Adipocyte (in vitro differentiated cells): ENCODE measurements at regions not wholly inside any gene's neighbourhood (a gene's known extent, or its start where the extent isn't known, plus 50 kb on each side); places are given as distances from the start of the nearest gene placed in this dataset.
"Not testable (repeated sequence)": the region's sequence is repeated elsewhere in the genome, so short reads cannot be mapped to it uniquely, and the experiment has no call there.

Source experiments
- DNase-seq: peaks from one replicate; pipeline ENCODE4 v3.0.0-alpha.2; 2015; ENCODE audit warnings: low read depth
- H3K27me3 ChIP-seq: replicated peaks from 2 replicates; pipeline ENCODE4 v1.7.0; 2013; ENCODE audit warnings: mild to moderate bottlenecking, low read length, moderate library complexity; ENCODE audit not compliant: control insufficient read depth, insufficient read depth
- H3K36me3 ChIP-seq: 2 replicates; pipeline ENCODE4 v1.7.0; 2013; ENCODE audit warnings: low read length, mild to moderate bottlenecking, moderate library complexity; ENCODE audit not compliant: control insufficient read depth, insufficient read depth, severe bottlenecking
- H3K4me1 ChIP-seq: 2 replicates; pipeline ENCODE4 v1.7.0; 2013; ENCODE audit warnings: mild to moderate bottlenecking, low read length, moderate library complexity; ENCODE audit not compliant: control insufficient read depth, insufficient read depth
- H3K4me3 ChIP-seq: 2 replicates; pipeline ENCODE4 v1.7.0; 2013; ENCODE audit warnings: mild to moderate bottlenecking, low read length, moderate library complexity
- H3K9ac ChIP-seq: 2 replicates; pipeline ENCODE4 v1.7.0; 2013; ENCODE audit warnings: mild to moderate bottlenecking, low read length, moderate library complexity
- H3K9me3 ChIP-seq: 2 replicates; pipeline ENCODE4 v1.7.0; 2013; ENCODE audit warnings: mild to moderate bottlenecking, low read length, moderate library complexity; ENCODE audit not compliant: control insufficient read depth

DNA sequence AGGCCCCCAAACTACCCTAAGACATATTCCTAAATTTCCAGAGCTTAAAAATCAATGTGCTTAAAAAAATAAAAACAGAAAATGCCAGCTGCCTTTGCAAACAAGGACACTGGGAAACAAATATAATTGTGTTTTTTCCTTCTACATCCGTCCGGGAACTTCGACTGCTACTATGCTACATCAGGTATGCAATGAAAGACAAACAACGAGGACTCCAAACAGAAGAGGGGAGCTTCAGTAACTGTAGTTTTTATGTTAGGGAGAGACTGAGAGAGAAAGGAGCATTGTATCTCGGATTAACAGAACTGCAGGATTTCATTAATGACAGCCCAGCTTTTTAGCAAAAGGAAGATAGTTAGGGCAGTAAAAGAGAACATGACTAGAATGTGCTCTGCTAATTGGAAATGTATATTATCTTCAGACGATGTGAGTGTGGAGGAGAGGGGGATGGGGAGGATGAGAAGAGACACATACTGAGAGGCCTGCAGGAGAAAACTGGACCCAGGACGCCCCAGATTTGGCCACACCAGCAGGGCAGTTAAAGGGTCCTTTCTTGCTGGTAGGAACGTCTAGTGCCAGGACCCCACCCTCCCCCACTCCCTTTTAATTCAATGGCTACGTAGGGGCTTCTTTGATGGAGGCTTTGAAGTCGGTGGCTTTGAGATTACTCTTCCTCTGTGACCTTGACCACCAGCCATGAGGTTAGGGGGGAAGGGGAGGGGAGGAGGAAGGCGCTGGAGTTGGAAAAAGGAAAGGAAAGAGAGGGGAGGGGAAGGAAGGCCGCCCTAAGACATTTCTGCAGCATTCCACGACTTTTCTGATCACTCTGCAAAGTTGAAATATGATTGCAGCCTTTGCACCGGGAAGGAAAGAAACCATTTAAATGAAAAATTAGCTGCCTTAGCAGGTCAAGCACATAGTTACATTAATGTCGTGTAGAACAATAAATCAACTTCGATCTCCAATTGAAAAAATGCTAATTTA is 187.1 kb downstream of the BLID start:
- Histone ChIP-seq H3K36me3 (no peaks in the 10 kb centered on the region), H3K9me3 (no peaks in the 10 kb centered on the region), H3K4me3 (peak overlapping the region; percentile 77), H3K9ac (peak overlapping the region; percentile 73), H3K4me1 (peaks cover 34% of the 10 kb centered on the region), H3K27me3 (no peaks in the 10 kb centered on the region)
- no peak for DNase-seq

- Histone ChIP-seq H3K9me3 (no peaks in the 10 kb centered on the region), H3K9ac (no peak overlapping the region), H3K27me3 (no peaks in the 10 kb centered on the region), H3K4me3 (no peak overlapping the region), H3K4me1 (peaks cover 33% of the 10 kb centered on the region), H3K36me3 (no peaks in the 10 kb centered on the region)
- DNase-seq, result no peak
These were observed 188.2 kb downstream of the BLID start for GRCh38 chr11:121927789-121928188.

DNA sequence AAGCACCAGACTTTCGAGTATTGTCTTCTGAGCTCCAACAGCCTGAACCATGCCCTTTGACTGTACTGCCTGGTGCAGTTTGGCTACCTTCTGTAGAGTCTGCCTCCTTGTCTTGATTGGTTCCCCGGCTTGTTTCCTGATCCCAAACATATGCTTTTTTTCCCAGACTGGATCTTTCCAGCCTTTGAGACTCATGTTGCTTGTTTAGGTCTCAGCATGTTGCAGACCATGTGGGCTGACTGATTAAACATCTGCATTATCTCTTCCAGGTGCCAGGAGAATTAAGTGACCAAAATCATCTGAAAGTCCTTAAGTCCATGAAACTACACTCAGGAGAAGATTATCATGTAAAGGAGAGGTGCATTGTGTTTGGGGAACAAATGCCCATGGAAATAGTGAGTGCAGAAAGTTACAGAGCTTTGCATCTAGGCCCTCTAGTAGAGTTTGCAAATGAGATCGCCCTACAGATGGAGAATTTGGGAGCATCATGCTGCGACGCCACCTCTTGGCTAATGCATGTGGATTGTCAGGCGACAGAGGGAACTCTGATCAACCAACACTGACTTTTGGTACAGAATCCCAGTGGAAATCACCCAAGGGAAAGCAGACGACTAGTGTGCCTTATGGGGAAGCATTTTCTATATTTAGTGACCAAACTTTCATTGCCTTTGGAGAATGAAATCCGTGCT is 188.8 kb downstream of the BLID start:
- no peak for DNase-seq

GRCh38 chr11:121924191-121924590 is 191.8 kb downstream of the BLID start:
- no peaks in the 10 kb centered on the region for H3K9me3 ChIP-seq
- no peaks in the 10 kb centered on the region for H3K27me3 ChIP-seq
- H3K9ac ChIP-seq, result no peak overlapping the region
- no peaks in the 10 kb centered on the region for H3K36me3 ChIP-seq
- no peak for DNase-seq
- H3K4me3 ChIP-seq, result no peak overlapping the region
- peaks cover 5% of the 10 kb centered on the region for H3K4me1 ChIP-seq

More for the DNA sequence above, 188.8 kb downstream of the BLID start:
- H3K9me3 ChIP-seq, result no peaks in the 10 kb centered on the region
- no peaks in the 10 kb centered on the region for H3K27me3 ChIP-seq
- no peaks in the 10 kb centered on the region for H3K36me3 ChIP-seq
- H3K9ac ChIP-seq, result no peak overlapping the region
- H3K4me1 ChIP-seq, result peaks cover 28% of the 10 kb centered on the region
- H3K4me3 ChIP-seq, result no peak overlapping the region

GRCh38 chr11:121917482-121917881 is 198.5 kb downstream of the BLID start:
- no peak overlapping the region for H3K9ac ChIP-seq
- no peaks in the 10 kb centered on the region for H3K9me3 ChIP-seq

DNA sequence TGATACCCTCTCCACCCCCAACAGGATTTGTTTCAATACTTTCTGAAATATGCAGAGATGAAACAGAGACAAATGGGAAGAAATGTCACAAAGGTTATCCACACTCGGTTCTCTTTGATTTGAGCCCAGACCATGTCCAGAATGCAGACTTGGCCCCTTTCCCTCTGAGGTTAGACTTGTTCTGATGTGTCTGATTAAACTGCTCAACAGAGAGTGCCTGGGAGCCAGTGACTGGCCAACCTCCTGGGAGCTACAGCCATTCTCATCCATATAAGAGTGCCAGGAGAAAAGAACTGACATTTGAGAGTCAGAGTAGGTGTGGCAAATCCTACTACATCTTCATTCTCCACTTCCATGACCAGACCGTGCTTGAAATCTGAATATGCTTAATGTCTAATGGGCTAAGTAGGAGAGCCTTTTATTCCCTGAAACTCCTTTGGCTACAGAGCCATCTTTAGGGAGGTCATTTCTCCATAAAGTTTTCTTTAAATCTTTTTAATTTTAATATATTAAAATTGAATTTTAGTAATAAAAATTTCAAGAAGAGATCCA is 201.4 kb downstream of the BLID start:
- no peaks in the 10 kb centered on the region for H3K36me3 ChIP-seq
- no peaks in the 10 kb centered on the region for H3K27me3 ChIP-seq

More at GRCh38 chr11:121917482-121917881, 198.5 kb downstream of the BLID start:
- no peak for DNase-seq
- Histone ChIP-seq H3K4me3 (no peak overlapping the region), H3K4me1 (peaks cover 7% of the 10 kb centered on the region), H3K36me3 (no peaks in the 10 kb centered on the region), H3K27me3 (no peaks in the 10 kb centered on the region)

DNA sequence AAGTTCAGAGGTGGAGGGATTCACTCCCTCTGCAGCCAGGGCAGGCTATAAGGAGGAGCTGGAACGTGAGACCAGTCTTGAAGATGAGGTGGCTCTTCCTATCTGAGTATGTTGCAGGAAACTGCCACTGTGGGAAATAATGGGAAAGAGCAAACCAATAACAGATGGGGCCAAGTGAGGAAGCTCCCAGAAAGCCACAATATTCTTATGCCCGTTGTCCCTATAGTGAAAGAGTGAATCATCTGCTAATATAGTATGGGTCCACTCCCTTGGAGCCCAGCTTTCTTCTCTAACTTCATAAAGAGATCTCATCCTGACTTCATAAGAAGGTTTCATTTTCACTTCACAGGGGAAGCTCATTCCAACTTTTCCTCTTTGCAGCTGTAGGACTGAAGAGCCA is 206.4 kb downstream of the BLID start:
- Histone ChIP-seq H3K9ac (no peak overlapping the region), H3K9me3 (no peaks in the 10 kb centered on the region), H3K4me3 (no peak overlapping the region), H3K36me3 (no peaks in the 10 kb centered on the region), H3K4me1 (peaks cover 5% of the 10 kb centered on the region), H3K27me3 (no peaks in the 10 kb centered on the region)
- no peak for DNase-seq

More for the DNA sequence above, 201.4 kb downstream of the BLID start:
- H3K9me3 ChIP-seq, result no peaks in the 10 kb centered on the region
- no peak overlapping the region for H3K9ac ChIP-seq
- peaks cover 7% of the 10 kb centered on the region for H3K4me1 ChIP-seq
- no peak overlapping the region for H3K4me3 ChIP-seq
- DNase-seq, result no peak

- Histone ChIP-seq H3K27me3 (no peaks in the 10 kb centered on the region), H3K9me3 (no peaks in the 10 kb centered on the region), H3K4me3 (no peak overlapping the region), H3K9ac (no peak overlapping the region), H3K36me3 (no peaks in the 10 kb centered on the region), H3K4me1 (no peaks in the 10 kb centered on the region)
- DNase-seq, result no peak
These were observed 208.6 kb downstream of the BLID start for GRCh38 chr11:121907379-121907778.

- H3K9ac ChIP-seq, result no peak overlapping the region
- no peak for DNase-seq
These were observed 211.9 kb downstream of the BLID start for GRCh38 chr11:121904148-121904547.

GRCh38 chr11:121901886-121902285 is 214.1 kb downstream of the BLID start:
- Histone ChIP-seq H3K36me3 (no peaks in the 10 kb centered on the region), H3K4me3 (no peak overlapping the region), H3K9ac (no peak overlapping the region), H3K4me1 (no peaks in the 10 kb centered on the region), H3K27me3 (no peaks in the 10 kb centered on the region), H3K9me3 (no peaks in the 10 kb centered on the region)
- DNase-seq, result no peak

More at GRCh38 chr11:121904148-121904547, 211.9 kb downstream of the BLID start:
- H3K27me3 ChIP-seq, result no peaks in the 10 kb centered on the region
- no peak overlapping the region for H3K4me3 ChIP-seq
- no peaks in the 10 kb centered on the region for H3K36me3 ChIP-seq
- H3K4me1 ChIP-seq, result no peaks in the 10 kb centered on the region
- H3K9me3 ChIP-seq, result no peaks in the 10 kb centered on the region

GRCh38 chr11:121901417-121901816 is 214.6 kb downstream of the BLID start:
- not testable (repeated sequence) for H3K9ac ChIP-seq, H3K36me3 ChIP-seq, H3K4me3 ChIP-seq, H3K27me3 ChIP-seq, DNase-seq, H3K9me3 ChIP-seq, H3K4me1 ChIP-seq
